Neural cell (in vitro differentiated cells): ENCODE measurements at regions not wholly inside any gene's neighbourhood (a gene's known extent, or its start where the extent isn't known, plus 50 kb on each side); places are given as distances from the start of the nearest gene placed in this dataset.

Experiments used
- CTCF ChIP-seq: fragments of 450-650 bp; IDR thresholded peaks from 2 replicates; pipeline ENCODE4 v1.5.1; 2014; ENCODE audit warnings: antibody characterized with exemption, mild to moderate bottlenecking, moderate library complexity; ENCODE audit not compliant: poor library complexity, severe bottlenecking
- EP300 ChIP-seq: fragments of 450-650 bp; conservative IDR thresholded peaks from 2 replicates; pipeline ENCODE4 v1.6.1; 2014; ENCODE audit warnings: antibody characterized with exemption, mild to moderate bottlenecking, moderate library complexity; ENCODE audit not compliant: poor library complexity, severe bottlenecking
- EZH2 ChIP-seq: fragments of 200-600, 300-800 bp; shearing (Covaris generic), sonication (generic); IDR thresholded peaks from 2 replicates; pipeline ENCODE4 v1.6.1; 2014; ENCODE audit warnings: antibody characterized with exemption, low read length, borderline replicate concordance, mild to moderate bottlenecking; ENCODE audit not compliant: insufficient read depth, poor library complexity, severe bottlenecking
- MXI1 ChIP-seq: fragments of 450-650 bp; conservative IDR thresholded peaks from 2 replicates; pipeline ENCODE4 v1.6.1; 2014; ENCODE audit warnings: antibody characterized with exemption, mild to moderate bottlenecking; ENCODE audit not compliant: poor library complexity, severe bottlenecking
- POLR2AphosphoS5 ChIP-seq: IDR thresholded peaks from 2 replicates; pipeline ENCODE4 v1.6.1; 2012
- RAD21 ChIP-seq: fragments of 450-650 bp; conservative IDR thresholded peaks from 2 replicates; pipeline ENCODE4 v1.6.1; 2014; ENCODE audit warnings: antibody characterized with exemption, mild to moderate bottlenecking, moderate library complexity
- SMC3 ChIP-seq: fragments of 450-650 bp; conservative IDR thresholded peaks from 2 replicates; pipeline ENCODE4 v1.6.1; 2014; ENCODE audit warnings: antibody characterized with exemption, mild to moderate bottlenecking, moderate library complexity; ENCODE audit not compliant: poor library complexity
- TAF1 ChIP-seq: IDR thresholded peaks from 2 replicates; pipeline ENCODE4 v1.6.1; 2012; ENCODE audit warnings: low read depth
- TF ChIP-seq, protein P1 (sequence below): IDR thresholded peaks from 2 replicates; pipeline ENCODE4 v1.6.1; 2012; ENCODE audit warnings: borderline replicate concordance

GRCh38 chr13:33968520-33969507, 150.9 kb downstream of the RFC3 start:
- no peak for TF ChIP-seq EZH2
- TF ChIP-seq, protein P1, sequence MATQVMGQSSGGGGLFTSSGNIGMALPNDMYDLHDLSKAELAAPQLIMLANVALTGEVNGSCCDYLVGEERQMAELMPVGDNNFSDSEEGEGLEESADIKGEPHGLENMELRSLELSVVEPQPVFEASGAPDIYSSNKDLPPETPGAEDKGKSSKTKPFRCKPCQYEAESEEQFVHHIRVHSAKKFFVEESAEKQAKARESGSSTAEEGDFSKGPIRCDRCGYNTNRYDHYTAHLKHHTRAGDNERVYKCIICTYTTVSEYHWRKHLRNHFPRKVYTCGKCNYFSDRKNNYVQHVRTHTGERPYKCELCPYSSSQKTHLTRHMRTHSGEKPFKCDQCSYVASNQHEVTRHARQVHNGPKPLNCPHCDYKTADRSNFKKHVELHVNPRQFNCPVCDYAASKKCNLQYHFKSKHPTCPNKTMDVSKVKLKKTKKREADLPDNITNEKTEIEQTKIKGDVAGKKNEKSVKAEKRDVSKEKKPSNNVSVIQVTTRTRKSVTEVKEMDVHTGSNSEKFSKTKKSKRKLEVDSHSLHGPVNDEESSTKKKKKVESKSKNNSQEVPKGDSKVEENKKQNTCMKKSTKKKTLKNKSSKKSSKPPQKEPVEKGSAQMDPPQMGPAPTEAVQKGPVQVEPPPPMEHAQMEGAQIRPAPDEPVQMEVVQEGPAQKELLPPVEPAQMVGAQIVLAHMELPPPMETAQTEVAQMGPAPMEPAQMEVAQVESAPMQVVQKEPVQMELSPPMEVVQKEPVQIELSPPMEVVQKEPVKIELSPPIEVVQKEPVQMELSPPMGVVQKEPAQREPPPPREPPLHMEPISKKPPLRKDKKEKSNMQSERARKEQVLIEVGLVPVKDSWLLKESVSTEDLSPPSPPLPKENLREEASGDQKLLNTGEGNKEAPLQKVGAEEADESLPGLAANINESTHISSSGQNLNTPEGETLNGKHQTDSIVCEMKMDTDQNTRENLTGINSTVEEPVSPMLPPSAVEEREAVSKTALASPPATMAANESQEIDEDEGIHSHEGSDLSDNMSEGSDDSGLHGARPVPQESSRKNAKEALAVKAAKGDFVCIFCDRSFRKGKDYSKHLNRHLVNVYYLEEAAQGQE = no peak
- TF ChIP-seq CTCF = no peak
- TF ChIP-seq MXI1 = no peak
- no peak for TF ChIP-seq POLR2AphosphoS5
- TF ChIP-seq EP300 = no peak
- no peak for TF ChIP-seq RAD21
- TF ChIP-seq SMC3 = no peak
- TF ChIP-seq TAF1 = no peak
